Ectodermal cell (in vitro differentiated cells): ENCODE measurements at regions not wholly inside any gene's neighbourhood (a gene's known extent, or its start where the extent isn't known, plus 50 kb on each side); places are given as distances from the start of the nearest gene placed in this dataset.

Source experiments
- H3K27ac ChIP-seq: 2 replicates; pipeline ENCODE4 v1.7.0; 2013; ENCODE audit warnings: mild to moderate bottlenecking, low read depth, low read length; ENCODE audit not compliant: insufficient read depth, poor library complexity, severe bottlenecking
- H3K27me3 ChIP-seq: 2 replicates; pipeline ENCODE4 v1.7.0; 2013; ENCODE audit warnings: mild to moderate bottlenecking, low read length; ENCODE audit not compliant: insufficient read depth, control insufficient read depth, poor library complexity, severe bottlenecking
- H3K36me3 ChIP-seq: one replicate; pipeline ENCODE4 v1.7.0; 2013; ENCODE audit warnings: low read length; ENCODE audit not compliant: control insufficient read depth, insufficient read depth
- H3K4me1 ChIP-seq: one replicate; pipeline ENCODE4 v1.7.0; 2013; ENCODE audit warnings: low read length; ENCODE audit not compliant: control insufficient read depth, insufficient read depth
- H3K4me3 ChIP-seq: 2 replicates; pipeline ENCODE4 v1.7.0; 2013; ENCODE audit warnings: low read depth, low read length, control low read depth; ENCODE audit not compliant: insufficient read depth
- H3K9me3 ChIP-seq: 2 replicates; pipeline ENCODE4 v1.7.0; 2013; ENCODE audit warnings: mild to moderate bottlenecking, low read length, moderate library complexity; ENCODE audit not compliant: control insufficient read depth
- WGBS, 2 experiments: methylation state at CpG; one replicate each; pipeline ENCODE4 v1.1.7; 2013; ENCODE audit warnings: missing lambda C conversion rate in 2 of 2; 5-methylcytosine and 5-hydroxymethylcytosine counted together

DNA sequence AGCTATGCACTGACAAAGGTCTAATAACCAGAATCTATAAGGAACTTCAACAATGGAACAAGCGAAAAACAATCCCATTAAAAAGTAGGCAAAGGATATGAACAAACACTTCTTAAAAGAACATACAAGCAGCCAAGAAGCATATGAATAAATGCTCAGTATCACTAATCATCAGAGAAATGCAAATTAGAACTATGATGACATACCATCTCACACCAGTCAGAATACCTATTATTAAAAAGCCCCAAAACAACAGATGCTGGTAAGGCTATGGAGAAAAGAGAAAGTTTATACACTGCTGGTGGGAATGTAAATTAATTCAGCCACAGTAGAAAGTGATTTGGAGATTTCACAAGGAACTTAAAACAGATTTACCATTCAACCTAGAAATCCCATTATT is 211.8 kb downstream of the EDN1 start:
- no peaks in the 10 kb centered on the region for H3K27me3 ChIP-seq
- no peaks in the 10 kb centered on the region for H3K9me3 ChIP-seq
- WGBS, 2 experiments, result 73 to 100% methylated on average over 1 of the region's 1 CpG
- H3K4me3 ChIP-seq, result no peak overlapping the region
- H3K36me3 ChIP-seq, result no peaks in the 10 kb centered on the region
- no peak overlapping the region for H3K27ac ChIP-seq
- H3K4me1 ChIP-seq, result no peaks in the 10 kb centered on the region

DNA sequence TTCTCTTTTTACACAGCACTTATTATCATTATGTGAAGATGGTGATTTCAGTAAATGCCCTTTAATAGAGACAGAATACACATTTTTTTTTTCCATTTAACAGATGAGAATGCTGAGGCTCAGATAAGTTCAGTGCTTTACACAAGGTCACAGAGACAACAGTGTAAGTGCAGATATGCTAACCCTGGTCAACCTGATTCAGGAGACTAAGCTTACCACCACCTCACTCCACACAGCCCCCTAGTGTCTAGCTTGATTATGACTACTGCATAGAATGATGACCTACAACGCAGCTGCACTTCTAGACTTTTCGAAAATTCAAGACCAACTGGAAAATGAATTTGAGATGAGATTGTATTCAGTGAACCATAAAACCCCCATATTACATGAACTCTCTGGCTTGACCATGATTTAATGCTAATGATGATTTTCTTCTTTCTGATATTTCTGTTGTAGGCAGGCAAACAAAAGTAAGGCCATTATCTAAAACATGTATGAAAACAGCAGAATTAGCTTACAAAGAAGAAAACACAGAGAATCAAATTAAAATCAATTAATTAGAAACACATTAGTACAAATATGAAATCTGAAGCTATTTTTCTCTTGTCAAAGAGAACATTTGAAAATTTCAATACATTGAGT is 212.1 kb upstream of the PHACTR1 start:
- H3K27me3 ChIP-seq, result no peaks in the 10 kb centered on the region
- no peaks in the 10 kb centered on the region for H3K9me3 ChIP-seq
- 88 to 92% methylated on average over 1 to 2 of the region's 2 CpGs for WGBS, 2 experiments

DNA sequence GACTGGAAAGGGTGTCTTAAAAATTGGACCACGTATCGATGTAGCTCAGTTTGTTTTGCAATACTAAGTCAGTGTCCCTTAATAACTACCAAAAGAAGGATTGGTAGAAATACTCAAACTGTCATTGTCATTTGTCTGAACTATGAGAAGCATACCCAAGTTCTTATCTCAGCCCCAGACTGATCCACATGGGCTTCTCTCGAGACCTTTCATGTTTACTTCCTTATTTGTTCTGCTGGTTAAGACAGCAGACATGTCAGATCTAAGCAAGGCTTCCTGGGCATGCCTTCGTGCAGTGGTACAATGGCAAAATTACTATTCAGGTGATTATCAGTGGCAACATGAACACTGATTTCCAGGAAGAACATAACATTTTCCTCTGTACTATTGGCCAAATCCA is 211.1 kb upstream of the PHACTR1 start:
- Histone ChIP-seq H3K4me1 (no peaks in the 10 kb centered on the region), H3K36me3 (no peaks in the 10 kb centered on the region), H3K27me3 (no peaks in the 10 kb centered on the region), H3K9me3 (no peaks in the 10 kb centered on the region), H3K4me3 (no peak overlapping the region), H3K27ac (no peak overlapping the region)
- 85 to 97% methylated on average over 4 of the region's 4 CpGs for WGBS, 2 experiments

More for the DNA sequence above, 212.1 kb upstream of the PHACTR1 start:
- no peaks in the 10 kb centered on the region for H3K36me3 ChIP-seq
- no peak overlapping the region for H3K4me3 ChIP-seq
- no peaks in the 10 kb centered on the region for H3K4me1 ChIP-seq
- no peak overlapping the region for H3K27ac ChIP-seq

DNA sequence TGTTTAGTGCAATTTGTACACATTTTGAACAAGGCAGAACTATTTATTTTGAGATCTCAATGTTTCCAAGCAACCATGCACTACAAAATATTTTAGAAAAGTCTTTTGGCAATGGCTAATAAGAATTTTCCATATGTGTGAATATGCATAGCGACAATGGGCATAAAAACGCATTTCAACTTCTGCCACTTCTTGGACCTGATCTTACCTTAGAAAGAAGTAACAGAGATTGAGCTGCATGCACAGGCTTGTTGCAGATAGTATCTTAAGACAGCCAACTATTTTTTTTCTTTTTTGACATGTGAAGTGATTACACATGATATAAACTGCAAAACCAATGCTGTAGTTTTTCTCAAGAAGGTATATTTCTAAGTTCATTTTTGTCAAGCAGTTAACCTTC is 210.4 kb upstream of the PHACTR1 start:
- WGBS, 2 experiments, result 94 to 98% methylated on average over 2 of the region's 2 CpGs
- Histone ChIP-seq H3K9me3 (no peaks in the 10 kb centered on the region), H3K4me1 (no peaks in the 10 kb centered on the region), H3K4me3 (no peak overlapping the region), H3K27ac (no peak overlapping the region), H3K36me3 (no peaks in the 10 kb centered on the region), H3K27me3 (no peaks in the 10 kb centered on the region)

DNA sequence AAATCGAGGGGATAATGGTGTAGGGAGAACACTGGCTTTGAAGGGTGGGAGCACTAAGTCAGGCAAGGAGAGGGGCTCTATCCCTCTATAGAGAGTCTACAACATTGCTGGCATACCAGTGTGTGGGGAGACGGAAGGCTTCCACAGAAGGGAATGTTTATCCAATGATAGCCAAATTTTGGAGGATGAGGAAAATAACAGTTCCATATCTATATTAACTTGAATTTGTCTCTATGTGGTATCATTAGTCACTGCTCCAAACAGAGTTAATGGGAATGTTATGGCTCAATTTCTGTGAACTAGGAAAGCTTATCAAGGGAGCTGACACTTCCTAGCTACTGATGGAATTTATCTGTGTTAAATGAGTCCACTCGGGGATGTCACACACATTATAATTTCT is 208.9 kb upstream of the PHACTR1 start:
- Histone ChIP-seq H3K9me3 (no peaks in the 10 kb centered on the region), H3K27ac (no peak overlapping the region), H3K4me3 (no peak overlapping the region), H3K36me3 (no peaks in the 10 kb centered on the region), H3K4me1 (no peaks in the 10 kb centered on the region), H3K27me3 (no peaks in the 10 kb centered on the region)
- 67 to 75% methylated on average over 1 to 3 of the region's 3 CpGs for WGBS, 2 experiments

DNA sequence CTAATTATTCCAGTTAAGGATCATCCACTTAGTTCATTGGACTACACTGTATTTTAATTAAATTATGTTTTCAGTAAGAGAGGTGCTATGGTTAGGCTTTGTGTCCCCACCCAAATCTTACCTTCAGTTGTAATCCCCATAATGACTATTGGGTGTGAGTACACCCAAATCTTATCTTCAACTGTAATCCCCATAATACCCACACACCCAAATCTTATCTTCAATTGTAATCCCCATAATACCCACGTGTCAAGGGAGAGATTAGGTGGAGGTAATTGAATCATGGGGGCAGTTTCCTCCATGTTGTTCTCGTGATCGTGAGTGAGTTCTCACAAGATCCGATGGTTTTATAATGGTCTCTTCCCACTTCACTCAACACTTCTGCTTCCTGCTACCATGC is 208.0 kb upstream of the PHACTR1 start:
- Histone ChIP-seq H3K27me3 (no peaks in the 10 kb centered on the region), H3K4me1 (no peaks in the 10 kb centered on the region), H3K9me3 (no peaks in the 10 kb centered on the region), H3K4me3 (no peak overlapping the region), H3K27ac (no peak overlapping the region), H3K36me3 (no peaks in the 10 kb centered on the region)
- WGBS, 2 experiments, result 93 to 94% methylated on average over 3 to 4 of the region's 4 CpGs

DNA sequence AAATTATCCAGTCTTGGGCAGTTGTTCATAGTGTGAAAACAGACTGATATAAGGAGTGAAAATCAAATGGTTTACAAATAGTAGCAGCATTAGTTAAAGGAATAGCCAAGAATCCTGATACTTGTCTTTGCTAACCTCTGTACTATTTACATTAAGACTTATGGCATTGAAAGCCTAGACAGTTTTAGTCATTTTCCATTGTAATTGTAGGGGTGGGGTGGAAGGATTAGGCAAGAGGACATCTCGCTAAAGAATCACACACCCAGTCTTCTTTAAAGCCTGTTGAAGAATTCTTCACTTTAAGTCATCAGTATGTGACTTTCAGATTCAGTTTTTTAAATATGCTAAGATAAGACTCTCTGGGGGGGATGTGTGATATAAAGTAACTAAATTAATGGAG is 207.5 kb upstream of the PHACTR1 start:
- Histone ChIP-seq H3K4me1 (no peaks in the 10 kb centered on the region), H3K27ac (no peak overlapping the region), H3K36me3 (no peaks in the 10 kb centered on the region), H3K27me3 (no peaks in the 10 kb centered on the region), H3K9me3 (no peaks in the 10 kb centered on the region), H3K4me3 (no peak overlapping the region)
- WGBS, 2 experiments, result 100% methylated on average over 1 of the region's 1 CpG; no CpG with 5 or more reads in 1 of the 2 experiments

DNA sequence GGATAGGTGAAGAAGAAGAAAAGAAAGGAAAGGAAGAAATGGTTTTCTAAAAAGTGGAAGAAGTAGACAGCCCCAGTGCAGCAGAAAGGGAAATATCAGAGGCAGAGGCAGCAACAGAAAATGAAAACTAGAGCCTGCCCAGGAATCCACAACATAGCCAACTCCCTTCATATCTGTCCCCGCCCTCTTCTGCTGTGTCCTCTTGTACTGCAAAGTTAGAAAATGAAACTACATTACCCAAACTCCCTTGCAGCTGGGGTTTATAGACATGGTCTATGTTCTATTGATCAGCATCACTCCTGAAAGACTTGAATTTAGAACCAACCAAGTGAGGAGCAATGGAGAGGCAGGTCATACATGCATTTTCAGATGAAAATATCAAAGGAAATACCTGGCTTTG is 200.5 kb upstream of the PHACTR1 start:
- H3K4me1 ChIP-seq, result no peaks in the 10 kb centered on the region
- WGBS, 2 experiments, result 75 to 80% methylated on average over 1 of the region's 1 CpG
- H3K9me3 ChIP-seq, result no peaks in the 10 kb centered on the region
- no peak overlapping the region for H3K4me3 ChIP-seq
- H3K36me3 ChIP-seq, result no peaks in the 10 kb centered on the region
- no peak overlapping the region for H3K27ac ChIP-seq
- H3K27me3 ChIP-seq, result no peaks in the 10 kb centered on the region

DNA sequence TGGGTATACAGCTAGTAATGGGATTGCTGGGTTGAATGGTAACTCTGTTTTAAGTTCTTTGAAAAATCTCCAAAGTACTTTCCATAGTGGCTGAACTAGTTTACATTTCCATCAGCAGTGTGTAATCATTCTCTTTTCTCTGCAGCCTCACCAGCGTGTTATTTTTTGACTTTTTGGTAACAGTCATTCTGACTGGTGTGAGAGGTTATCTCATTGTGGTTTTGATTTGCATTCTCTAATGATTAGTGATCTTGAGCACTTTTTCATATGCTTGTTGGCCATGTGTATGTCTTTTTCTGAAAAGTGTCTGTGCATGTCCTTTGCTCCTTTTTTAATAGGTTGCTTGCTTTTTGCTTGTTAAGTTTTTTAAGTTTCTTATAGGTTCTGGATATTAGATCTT is 194.2 kb upstream of the PHACTR1 start:
- Histone ChIP-seq H3K4me3 (no peak overlapping the region), H3K4me1 (no peaks in the 10 kb centered on the region), H3K27ac (no peak overlapping the region), H3K27me3 (no peaks in the 10 kb centered on the region), H3K36me3 (no peaks in the 10 kb centered on the region), H3K9me3 (no peaks in the 10 kb centered on the region)
- 87 to 91% methylated on average over 1 of the region's 1 CpG for WGBS, 2 experiments

DNA sequence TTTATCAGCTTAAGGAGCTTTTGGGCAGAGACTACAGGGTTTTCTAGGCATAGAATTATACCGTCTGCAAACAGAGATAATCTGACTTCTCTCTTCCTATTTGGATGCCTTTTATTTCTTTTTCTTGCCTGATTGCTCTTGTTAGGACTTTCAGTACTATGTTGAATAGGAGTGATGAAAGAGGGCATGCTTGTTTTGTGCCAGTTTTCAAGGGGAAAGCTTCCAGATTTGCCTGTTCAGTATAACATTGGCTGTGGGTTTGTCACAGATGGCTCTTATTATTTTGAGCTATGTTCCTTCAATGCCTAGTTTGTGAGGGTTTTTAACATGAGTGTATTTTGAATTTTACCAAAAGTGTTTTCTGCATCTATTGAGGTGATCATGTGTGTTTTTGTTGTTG is 192.8 kb upstream of the PHACTR1 start:
- Histone ChIP-seq H3K36me3 (no peaks in the 10 kb centered on the region), H3K9me3 (no peaks in the 10 kb centered on the region), H3K27me3 (no peaks in the 10 kb centered on the region), H3K4me1 (no peaks in the 10 kb centered on the region), H3K27ac (no peak overlapping the region), H3K4me3 (no peak overlapping the region)
- 83 to 90% methylated on average over 1 of the region's 1 CpG for WGBS, 2 experiments

DNA sequence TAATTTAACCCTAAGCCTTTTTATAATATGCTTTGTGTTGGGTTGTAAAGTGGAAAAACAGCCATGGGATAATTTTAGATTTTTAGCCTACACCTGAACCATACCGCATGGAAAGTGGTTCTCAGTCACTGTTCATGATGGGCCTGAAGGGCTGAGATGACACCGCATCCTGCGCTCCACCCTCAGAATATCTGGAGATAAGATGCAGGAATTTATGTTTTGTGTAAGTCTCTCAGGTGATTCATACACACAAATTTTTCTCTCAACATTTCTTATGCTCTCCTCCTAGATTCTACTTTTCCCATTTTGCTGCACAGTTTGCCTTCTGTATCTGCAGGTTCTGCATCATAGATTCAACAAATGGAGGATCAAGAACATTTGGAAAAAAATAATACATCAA is 191.3 kb upstream of the PHACTR1 start:
- Histone ChIP-seq H3K36me3 (no peaks in the 10 kb centered on the region), H3K27me3 (no peaks in the 10 kb centered on the region), H3K4me1 (no peaks in the 10 kb centered on the region), H3K4me3 (no peak overlapping the region), H3K9me3 (no peaks in the 10 kb centered on the region), H3K27ac (no peak overlapping the region)
- 81% methylated on average over 3 of the region's 3 CpGs for WGBS, 2 experiments
